Kidney (tissue), 13 donors: ENCODE measurements at regions not wholly inside any gene's neighbourhood (a gene's known extent, or its start where the extent isn't known, plus 50 kb on each side); places are given as distances from the start of the nearest gene placed in this dataset.

Experiments
- DNase-seq, 5 donors: peaks; one replicate each; pipeline ENCODE4 v3.0.0-alpha.2; 2013 to 2020
- FAIRE-seq: peaks from 2 replicates; lab custom pipeline; 2012; peaks lifted over from hg19 to GRCh38; lab: Jason Lieb, UNC
- H3K27ac ChIP-seq, 2 donors: one replicate each; pipeline ENCODE4 v1.7.0; 2013; ENCODE audit warnings: low read depth in 2 of 2, low read length in 2 of 2, inconsistent platforms in 1 of 2
- H3K27me3 ChIP-seq: one replicate; pipeline ENCODE4 v1.7.1; 2013; ENCODE audit warnings: low read length, inconsistent platforms; ENCODE audit not compliant: control insufficient read depth, insufficient read depth
- H3K36me3 ChIP-seq, 3 donors: one replicate each; pipeline versions ENCODE4 v1.7.0 to v1.7.1; 2013; ENCODE audit warnings: low read length in 3 of 3, control low read depth in 1 of 3, inconsistent platforms in 1 of 3; ENCODE audit not compliant: insufficient read depth in 3 of 3, control insufficient read depth in 2 of 3
- H3K4me1 ChIP-seq, 3 donors: one replicate each; pipeline versions ENCODE4 v1.7.0 to v1.7.1; 2013; ENCODE audit warnings: low read length in 3 of 3, inconsistent platforms in 1 of 3, low read depth in 1 of 3; ENCODE audit not compliant: control insufficient read depth in 2 of 3, insufficient read depth in 2 of 3
- H3K4me3 ChIP-seq, 3 donors: one replicate each; pipeline versions ENCODE4 v1.7.0 to v1.8.1; 2013; ENCODE audit warnings: low read length in 3 of 3, control low read depth in 1 of 3, inconsistent platforms in 1 of 3
- H3K9ac ChIP-seq, 3 donors: one replicate each; pipeline versions ENCODE4 v1.7.0 to v1.7.1; 2013; ENCODE audit warnings: low read length in 3 of 3, control low read depth in 1 of 3, inconsistent platforms in 1 of 3
- H3K9me3 ChIP-seq, 3 donors: one replicate each; pipeline versions ENCODE4 v1.7.0 to v1.7.1; 2013; ENCODE audit warnings: low read length in 3 of 3, control low read depth in 1 of 3, inconsistent platforms in 1 of 3; ENCODE audit not compliant: control insufficient read depth in 2 of 3, insufficient read depth in 1 of 3
- CTCF ChIP-seq: IDR thresholded peaks from 3 replicates; pipeline ENCODE4 v1.5.1; 2012; ENCODE audit warnings: mild to moderate bottlenecking, moderate library complexity, borderline replicate concordance; ENCODE audit not compliant: insufficient read depth; ENCODE audit errors: extremely low read depth
- intact Hi-C: fragments of 100-400 bp; cut with DNase I; formaldehyde crosslinking; loops from one replicate; pipeline ENCODE4 v1.11.1; 2022
- donor health status: control.
- donor health status: control.
- donor health status: control.
- donor health status: control.
- donor health status: control.
- donor health status: DM: yes; HTN: yes; CAD: no.
- donor health status: Normal renal cell carcinoma (clear cell type).

- Histone ChIP-seq H3K9ac (no peak overlapping the region), H3K4me3 (no peak overlapping the region), H3K27ac (no peak overlapping the region), H3K36me3 (no peaks in the 10 kb centered on the region), H3K4me1 (no peaks in the 10 kb centered on the region), H3K9me3 (peaks cover 0 to 32% (median 0%) of the 10 kb centered on the region in 3 donors), H3K27me3 (no peaks in the 10 kb centered on the region)
- intact Hi-C loops = no loop called here
- no peak for TF ChIP-seq CTCF
- FAIRE-seq = no peak
- DNase-seq = no peak
These were observed 330.9 kb downstream of the PTPRU start for GRCh38 chr1:29567257-29567656.

GRCh38 chr1:29565490-29565889, 329.2 kb downstream of the PTPRU start:
- Histone ChIP-seq H3K36me3 (no peaks in the 10 kb centered on the region), H3K27me3 (no peaks in the 10 kb centered on the region), H3K27ac (no peak overlapping the region), H3K9ac (no peak overlapping the region), H3K9me3 (peaks cover 0 to 32% (median 0%) of the 10 kb centered on the region in 3 donors), H3K4me1 (no peaks in the 10 kb centered on the region), H3K4me3 (no peak overlapping the region)
- TF ChIP-seq CTCF = no peak
- DNase-seq = no peak
- intact Hi-C loops = no loop called here
- FAIRE-seq = no peak

- peaks cover 0 to 32% (median 0%) of the 10 kb centered on the region in 3 donors for H3K9me3 ChIP-seq
These were observed 327.2 kb downstream of the PTPRU start for GRCh38 chr1:29563571-29563970.

More at GRCh38 chr1:29563571-29563970, 327.2 kb downstream of the PTPRU start:
- no peaks in the 10 kb centered on the region for H3K27me3 ChIP-seq
- DNase-seq = no peak
- intact Hi-C loops = no loop called here
- H3K4me1 ChIP-seq = no peaks in the 10 kb centered on the region
- H3K36me3 ChIP-seq = no peaks in the 10 kb centered on the region
- H3K9ac ChIP-seq = no peak overlapping the region
- H3K4me3 ChIP-seq = no peak overlapping the region
- TF ChIP-seq CTCF = no peak
- no peak overlapping the region for H3K27ac ChIP-seq
- no peak for FAIRE-seq
